Right renal cortex interstitium (tissue), 3 donors: ENCODE measurements at regions not wholly inside any gene's neighbourhood (a gene's known extent, or its start where the extent isn't known, plus 50 kb on each side); places are given as distances from the start of the nearest gene placed in this dataset.

Experiments used
- DNase-seq, 3 donors: peaks; one replicate each; pipeline ENCODE4 v3.0.0-alpha.2; 2013; ENCODE audit warnings: low read depth in 3 of 3, low spot score in 2 of 3

GRCh38 chr10:62652564-62652963, 152.0 kb upstream of the ADO start:
- no peak for DNase-seq

GRCh38 chr10:62653254-62653653, 151.3 kb upstream of the ADO start:
- DNase-seq = no peak

- DNase-seq = no peak
Measured at GRCh38 chr10:62654966-62655336, 149.6 kb upstream of the ADO start.

GRCh38 chr10:62655337-62655994, 149.1 kb upstream of the ADO start:
- DNase-seq = no peak

- DNase-seq = no peak
Measured at GRCh38 chr10:62657244-62657835, 147.2 kb upstream of the ADO start.

GRCh38 chr10:62658516-62658915, 146.0 kb upstream of the ADO start:
- no peak for DNase-seq

GRCh38 chr10:62661143-62661542, 143.4 kb upstream of the ADO start:
- no peak for DNase-seq

GRCh38 chr10:62662486-62662885, 142.0 kb upstream of the ADO start:
- no peak for DNase-seq

GRCh38 chr10:62665771-62666170, 138.7 kb upstream of the ADO start:
- no peak for DNase-seq

GRCh38 chr10:62666275-62666674, 138.2 kb upstream of the ADO start:
- no peak for DNase-seq

- DNase-seq = no peak
Measured at GRCh38 chr10:62669341-62669740, 135.2 kb upstream of the ADO start.

- no peak for DNase-seq
Measured at GRCh38 chr10:62671104-62671503, 133.4 kb upstream of the ADO start.

GRCh38 chr10:62681211-62681940, 123.1 kb upstream of the ADO start:
- DNase-seq = no peak

- no peak for DNase-seq
Measured at GRCh38 chr10:62684911-62685310, 119.6 kb upstream of the ADO start.

GRCh38 chr10:62687230-62687748, 117.2 kb upstream of the ADO start:
- DNase-seq = no peak

GRCh38 chr10:62688971-62689700, 115.4 kb upstream of the ADO start:
- DNase-seq = no peak

- DNase-seq = no peak
Measured at GRCh38 chr10:62689712-62690111, 114.8 kb upstream of the ADO start.

- DNase-seq = no peak
Measured at GRCh38 chr10:62690703-62691102, 113.8 kb upstream of the ADO start.

GRCh38 chr10:62691336-62691735, 113.2 kb upstream of the ADO start:
- DNase-seq = no peak

- peak in 1 of 3 donors; percentile 29 for DNase-seq
Measured at GRCh38 chr10:62692085-62692484, 112.4 kb upstream of the ADO start.

- DNase-seq = no peak
Measured at GRCh38 chr10:62693306-62693705, 111.2 kb upstream of the ADO start.
